Upper lobe of right lung (tissue), 1 donor: ENCODE measurements at regions not wholly inside any gene's neighbourhood (a gene's known extent, or its start where the extent isn't known, plus 50 kb on each side); places are given as distances from the start of the nearest gene placed in this dataset.

Experiments
- ATAC-seq: fragments of 200-7000 bp; cut with Tn5 transposase; one replicate; pipeline ENCODE4 v1.9.1; 2020; ENCODE audit warnings: mild to moderate bottlenecking, moderate library complexity
- DNase-seq: peaks from one replicate; pipeline ENCODE4 v3.0.0-alpha.2; 2020
- H3K27ac ChIP-seq: fragments of 200-600 bp; one replicate; pipeline ENCODE4 v1.8.0; 2022
- H3K27me3 ChIP-seq: fragments of 200-600 bp; one replicate; pipeline ENCODE4 v1.8.0; 2022; ENCODE audit warnings: mild to moderate bottlenecking
- H3K36me3 ChIP-seq: fragments of 200-600 bp; one replicate; pipeline ENCODE4 v1.8.0; 2022
- H3K4me1 ChIP-seq: fragments of 200-600 bp; one replicate; pipeline ENCODE4 v1.8.0; 2022
- H3K4me3 ChIP-seq: fragments of 200-600 bp; one replicate; pipeline ENCODE4 v1.8.0; 2022; ENCODE audit warnings: mild to moderate bottlenecking
- H3K9me3 ChIP-seq: fragments of 200-600 bp; one replicate; pipeline ENCODE4 v1.8.0; 2022
- intact Hi-C: fragments of 100-400 bp; cut with DNase I; formaldehyde crosslinking; loops from one replicate; pipeline ENCODE4 v1.11.0; 2022
- TF ChIP-seq, protein P1 (sequence below): fragments of 200-600 bp; IDR thresholded peaks from one replicate; pipeline ENCODE4 v1.8.0; 2022; ENCODE audit warnings: antibody characterized with exemption
- donor health status: DM: no; HTN: yes; CAD: no; lungs with severe emphysema.

DNA sequence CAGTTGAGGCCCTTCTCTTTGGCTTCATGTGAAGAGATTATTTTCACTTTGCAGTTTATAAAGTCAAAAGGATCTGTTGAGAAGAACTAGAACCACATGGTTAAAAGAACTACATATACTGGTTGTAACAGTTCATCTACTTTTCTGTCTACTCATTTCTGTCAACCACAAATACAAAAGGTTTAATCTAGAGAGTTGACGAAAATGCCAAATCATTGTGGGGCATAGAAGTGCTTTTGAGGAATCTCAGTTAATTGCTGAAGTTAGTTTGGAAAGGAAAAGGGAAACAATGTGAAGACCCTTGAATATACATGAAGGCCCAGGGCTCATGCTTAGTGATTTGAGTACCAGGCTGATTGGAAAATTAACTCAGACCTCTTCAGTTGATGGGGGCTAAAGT is 415.7 kb upstream of the ZP4 start:
- Histone ChIP-seq H3K9me3 (no peaks in the 10 kb centered on the region), H3K27me3 (no peaks in the 10 kb centered on the region), H3K4me1 (no peaks in the 10 kb centered on the region), H3K27ac (no peak overlapping the region), H3K4me3 (no peak overlapping the region), H3K36me3 (no peaks in the 10 kb centered on the region)
- DNase-seq, result no peak
- TF ChIP-seq, protein P1, sequence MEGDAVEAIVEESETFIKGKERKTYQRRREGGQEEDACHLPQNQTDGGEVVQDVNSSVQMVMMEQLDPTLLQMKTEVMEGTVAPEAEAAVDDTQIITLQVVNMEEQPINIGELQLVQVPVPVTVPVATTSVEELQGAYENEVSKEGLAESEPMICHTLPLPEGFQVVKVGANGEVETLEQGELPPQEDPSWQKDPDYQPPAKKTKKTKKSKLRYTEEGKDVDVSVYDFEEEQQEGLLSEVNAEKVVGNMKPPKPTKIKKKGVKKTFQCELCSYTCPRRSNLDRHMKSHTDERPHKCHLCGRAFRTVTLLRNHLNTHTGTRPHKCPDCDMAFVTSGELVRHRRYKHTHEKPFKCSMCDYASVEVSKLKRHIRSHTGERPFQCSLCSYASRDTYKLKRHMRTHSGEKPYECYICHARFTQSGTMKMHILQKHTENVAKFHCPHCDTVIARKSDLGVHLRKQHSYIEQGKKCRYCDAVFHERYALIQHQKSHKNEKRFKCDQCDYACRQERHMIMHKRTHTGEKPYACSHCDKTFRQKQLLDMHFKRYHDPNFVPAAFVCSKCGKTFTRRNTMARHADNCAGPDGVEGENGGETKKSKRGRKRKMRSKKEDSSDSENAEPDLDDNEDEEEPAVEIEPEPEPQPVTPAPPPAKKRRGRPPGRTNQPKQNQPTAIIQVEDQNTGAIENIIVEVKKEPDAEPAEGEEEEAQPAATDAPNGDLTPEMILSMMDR, result no peak
- ATAC-seq, result no peak
- intact Hi-C loops, result no loop called here

DNA sequence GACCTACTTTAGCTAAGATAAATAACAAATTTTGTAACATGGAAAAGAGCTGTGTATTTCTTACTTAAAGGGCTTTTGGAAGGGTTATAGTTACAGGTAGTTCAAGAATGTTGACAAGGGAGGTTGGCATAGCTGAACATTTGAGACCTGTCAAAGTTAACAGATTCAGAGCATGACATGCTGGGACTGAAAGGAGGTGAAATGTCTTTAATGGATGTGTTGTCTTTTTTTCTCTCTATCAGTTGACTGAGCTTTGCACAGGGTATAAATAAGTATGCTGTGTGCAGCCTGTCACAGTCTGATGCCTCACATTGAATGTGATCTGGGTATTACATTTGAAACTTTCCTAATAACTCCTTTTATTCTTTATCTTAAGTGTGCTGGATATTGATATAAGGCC is 411.9 kb upstream of the ZP4 start:
- no peaks in the 10 kb centered on the region for H3K4me1 ChIP-seq
- H3K9me3 ChIP-seq, result no peaks in the 10 kb centered on the region
- intact Hi-C loops, result no loop called here
- no peak for DNase-seq
- TF ChIP-seq, protein P1, result no peak
- H3K27ac ChIP-seq, result no peak overlapping the region
- H3K4me3 ChIP-seq, result no peak overlapping the region
- no peaks in the 10 kb centered on the region for H3K36me3 ChIP-seq
- H3K27me3 ChIP-seq, result no peaks in the 10 kb centered on the region
- no peak for ATAC-seq

DNA sequence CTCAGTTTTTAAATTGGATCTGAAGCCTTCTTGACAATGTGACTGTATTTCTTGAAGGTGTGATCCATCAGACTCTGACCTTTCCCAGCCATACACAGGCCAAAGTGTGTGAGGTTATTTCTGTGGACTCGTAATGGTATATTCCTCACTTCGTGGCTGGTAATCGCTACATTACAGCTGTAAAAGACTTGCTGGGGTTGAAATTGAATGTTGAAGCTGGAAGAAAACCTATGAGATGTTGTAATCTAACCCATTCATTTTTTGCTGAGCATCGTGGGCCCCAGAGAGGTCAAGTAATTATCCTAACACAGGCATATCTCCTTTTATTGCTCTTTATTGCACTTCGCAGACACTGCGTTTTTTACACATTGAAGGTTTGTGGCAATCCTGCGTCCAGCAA is 405.6 kb upstream of the ZP4 start:
- H3K27ac ChIP-seq, result no peak overlapping the region
- H3K36me3 ChIP-seq, result no peaks in the 10 kb centered on the region
- no peaks in the 10 kb centered on the region for H3K9me3 ChIP-seq
- H3K4me1 ChIP-seq, result no peaks in the 10 kb centered on the region
- H3K4me3 ChIP-seq, result no peak overlapping the region
- no peaks in the 10 kb centered on the region for H3K27me3 ChIP-seq
- ATAC-seq (no peak), DNase-seq (no peak)
- TF ChIP-seq, protein P1, result no peak
- intact Hi-C loops, result no loop called here

DNA sequence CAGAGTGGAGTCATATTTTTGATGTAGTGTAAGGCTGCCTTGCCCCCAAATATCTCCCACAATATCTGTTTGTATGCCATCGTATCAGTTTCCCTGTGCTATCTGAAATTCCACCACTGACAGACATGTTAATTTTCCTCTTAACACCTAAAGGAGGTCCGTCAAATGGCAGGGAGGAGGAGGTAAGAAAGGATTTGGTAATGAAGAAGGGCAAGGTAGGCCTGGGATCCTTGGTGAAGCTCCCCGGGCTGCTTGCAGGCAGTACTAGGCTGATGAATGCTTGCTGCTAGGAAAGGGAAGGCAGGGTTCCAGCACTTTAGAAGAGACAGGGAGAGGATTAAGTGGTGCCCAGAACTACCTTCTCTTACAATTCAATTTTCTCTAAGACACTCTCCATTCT is 402.4 kb upstream of the ZP4 start:
- ATAC-seq (no peak), DNase-seq (no peak)
- Histone ChIP-seq H3K4me3 (no peak overlapping the region), H3K36me3 (no peaks in the 10 kb centered on the region), H3K4me1 (no peaks in the 10 kb centered on the region), H3K27me3 (no peaks in the 10 kb centered on the region), H3K27ac (no peak overlapping the region), H3K9me3 (no peaks in the 10 kb centered on the region)
- intact Hi-C loops, result no loop called here
- TF ChIP-seq, protein P1, result no peak

DNA sequence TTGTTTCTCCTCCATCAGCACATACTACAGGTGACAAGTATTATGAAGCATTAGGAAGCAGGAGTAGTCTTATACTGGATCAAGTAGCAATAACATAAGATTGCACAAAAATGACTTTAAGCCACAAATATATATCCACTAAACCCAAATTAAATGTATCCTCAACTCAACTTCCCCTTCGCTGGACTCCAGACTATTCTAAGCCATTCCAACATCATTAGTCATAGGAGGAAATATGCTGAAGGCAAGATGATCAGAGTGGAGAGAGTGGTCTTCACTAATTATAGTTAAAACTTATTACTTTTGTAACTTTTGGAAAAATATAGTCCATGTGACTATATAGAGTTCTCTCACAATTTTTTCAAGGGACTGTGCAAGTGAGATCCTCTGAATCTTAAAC is 390.7 kb upstream of the ZP4 start:
- Histone ChIP-seq H3K27ac (no peak overlapping the region), H3K36me3 (no peaks in the 10 kb centered on the region), H3K27me3 (no peaks in the 10 kb centered on the region), H3K4me1 (no peaks in the 10 kb centered on the region), H3K9me3 (no peaks in the 10 kb centered on the region), H3K4me3 (no peak overlapping the region)
- intact Hi-C loops, result no loop called here
- TF ChIP-seq, protein P1, result no peak
- no peak for ATAC-seq
- DNase-seq, result no peak

DNA sequence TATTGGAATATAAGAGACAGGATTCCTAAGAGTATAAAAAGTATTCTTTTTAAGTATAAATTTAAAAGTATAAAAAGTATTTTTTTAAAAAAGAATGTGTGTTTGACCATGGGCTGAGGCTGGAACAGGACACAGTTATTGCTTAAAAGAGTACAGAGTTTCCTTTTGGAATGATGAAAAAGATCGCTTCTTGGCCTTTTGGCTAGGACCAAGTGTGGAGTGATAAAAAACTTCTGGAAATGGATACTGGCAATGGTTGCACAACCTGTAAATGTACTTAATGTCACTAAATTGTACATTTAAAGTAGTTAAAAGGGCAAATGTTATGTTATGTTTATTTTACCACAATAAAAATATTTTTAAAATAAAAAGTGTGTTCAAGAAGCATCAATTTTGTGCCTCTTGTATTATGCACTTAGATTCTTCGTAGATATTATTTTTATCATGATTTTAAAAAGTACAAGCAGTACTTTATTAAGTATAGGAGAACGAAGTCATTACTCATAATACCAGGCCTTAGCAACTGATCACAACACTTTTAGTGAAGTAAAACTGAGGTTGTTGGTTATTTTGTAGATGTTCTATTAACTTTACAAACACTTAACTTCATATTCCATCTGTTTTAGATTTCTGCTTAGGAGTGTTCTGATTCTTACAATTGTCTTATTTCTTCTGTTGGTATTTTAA is 389.1 kb upstream of the ZP4 start:
- no peak overlapping the region for H3K4me3 ChIP-seq
- DNase-seq (no peak), ATAC-seq (no peak)
- H3K27me3 ChIP-seq, result no peaks in the 10 kb centered on the region
- no peak overlapping the region for H3K27ac ChIP-seq
- H3K4me1 ChIP-seq, result no peaks in the 10 kb centered on the region
- no peaks in the 10 kb centered on the region for H3K36me3 ChIP-seq
- TF ChIP-seq, protein P1, result no peak
- no peaks in the 10 kb centered on the region for H3K9me3 ChIP-seq
- intact Hi-C loops, result no loop called here
